Hippocampal formation (tissue), 2 donors: ENCODE measurements at regions not wholly inside any gene's neighbourhood (a gene's known extent, or its start where the extent isn't known, plus 50 kb on each side); places are given as distances from the start of the nearest gene placed in this dataset.
"Not testable (repeated sequence)": the region's sequence is repeated elsewhere in the genome, so short reads cannot be mapped to it uniquely, and the experiment has no call there.

Experiments used
- DNase-seq, 2 donors: peaks; one replicate each; lab custom pipeline; 2025; lab: John Stamatoyannopoulos, UW

GRCh38 chr14:28820677-28821076 is 54.1 kb downstream of the FOXG1 start:
- no peak for DNase-seq

DNA sequence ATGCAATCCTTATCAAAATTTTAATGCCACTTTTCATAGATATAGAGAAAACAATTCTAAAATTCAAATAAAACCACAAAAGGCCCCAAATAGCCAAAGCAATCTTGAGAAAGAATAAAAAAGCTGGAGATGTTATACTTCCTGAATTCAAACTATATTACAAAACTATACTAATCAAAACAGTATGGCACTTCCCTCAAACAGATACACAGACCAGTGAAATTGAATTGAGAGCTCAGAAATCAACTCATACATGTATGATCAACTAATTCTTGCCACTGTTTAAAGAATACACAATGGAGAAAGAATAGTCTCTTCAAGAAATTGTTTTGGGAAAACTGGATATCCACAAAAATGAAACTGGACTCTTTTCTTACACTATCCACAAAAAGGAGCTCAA is 55.4 kb downstream of the FOXG1 start:
- no peak for DNase-seq

DNA sequence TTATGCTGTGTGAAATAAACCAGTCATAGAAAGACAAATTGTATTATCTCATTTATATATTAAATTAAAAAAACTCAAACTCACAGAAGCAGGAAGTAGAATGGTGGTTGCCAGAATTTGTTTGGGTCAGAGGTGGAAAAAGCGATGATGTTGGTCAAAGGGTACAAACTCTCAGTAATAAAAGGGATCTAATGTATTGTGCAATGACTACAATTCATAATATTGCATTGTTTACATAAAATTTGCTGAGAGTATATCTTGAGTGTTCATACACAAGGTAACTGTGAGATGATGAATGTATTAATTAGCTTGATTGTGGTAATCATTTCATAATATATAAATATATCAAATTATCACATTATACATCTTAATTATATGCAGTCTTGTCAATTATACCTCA is 56.7 kb downstream of the FOXG1 start:
- DNase-seq, result no peak

GRCh38 chr14:28830115-28830534 is 63.5 kb downstream of the FOXG1 start:
- DNase-seq, result no peak

DNA sequence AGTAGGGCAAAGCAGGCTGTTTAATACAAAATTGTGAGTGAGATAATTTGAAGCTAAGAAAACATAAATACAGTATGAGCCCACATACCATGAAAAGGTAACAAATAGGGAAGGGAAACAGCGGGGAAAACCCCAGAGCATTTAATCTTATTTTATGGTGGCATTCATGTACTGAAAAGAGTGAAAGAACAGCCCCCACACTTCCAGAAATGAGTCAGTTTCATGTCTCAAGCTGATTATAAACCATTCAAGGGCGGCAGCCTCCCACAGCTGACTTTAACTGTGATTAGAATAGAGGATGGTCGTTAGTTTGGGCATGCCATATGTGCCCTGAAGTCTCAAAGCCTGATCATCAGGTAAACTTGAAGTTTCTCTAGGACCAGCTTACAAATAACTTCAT is 64.5 kb downstream of the FOXG1 start:
- DNase-seq, result no peak

DNA sequence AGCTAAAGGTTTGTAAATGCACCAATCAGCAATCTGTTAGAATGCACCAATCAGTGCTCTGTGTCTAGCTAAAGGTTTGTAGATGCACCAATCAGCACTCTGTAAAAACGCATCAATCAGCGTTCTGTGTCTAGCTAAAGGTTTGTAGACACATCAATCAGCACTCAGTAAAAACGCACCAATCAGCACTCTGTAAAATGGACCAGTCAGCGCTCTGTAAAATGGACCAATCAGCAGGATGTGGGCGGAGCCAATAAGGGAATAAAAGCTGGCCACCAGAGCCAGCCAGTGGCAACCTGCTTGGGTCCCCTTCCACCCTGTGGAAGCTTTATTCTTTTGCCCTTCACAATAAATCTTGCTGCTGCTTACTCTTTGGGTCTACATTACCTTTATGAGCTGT is 76.0 kb downstream of the FOXG1 start:
- not testable (repeated sequence) for DNase-seq

DNA sequence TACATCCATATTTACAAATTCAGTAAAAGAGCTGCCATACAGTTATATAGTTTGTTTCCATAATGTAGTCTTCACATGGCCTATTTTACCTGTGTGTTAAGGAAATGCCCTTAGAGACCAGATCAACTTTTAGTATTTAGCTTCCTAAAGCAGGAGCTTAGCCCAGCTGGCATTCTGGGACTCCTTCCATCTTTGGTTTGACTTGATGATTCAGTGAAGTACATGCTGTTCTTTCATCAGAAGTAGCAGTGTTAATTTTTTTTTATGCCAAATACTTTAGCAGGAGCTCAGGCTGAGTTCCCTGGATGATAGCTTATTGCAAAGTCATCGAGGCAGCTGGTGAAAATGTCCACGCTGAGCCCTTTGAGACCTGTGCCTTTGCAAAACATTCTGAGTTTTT is 101.0 kb downstream of the FOXG1 start:
- DNase-seq, result peak in 1 of 2 donors; percentile 30

GRCh38 chr14:28870033-28870564 is 103.5 kb downstream of the FOXG1 start:
- DNase-seq, result no peak

DNA sequence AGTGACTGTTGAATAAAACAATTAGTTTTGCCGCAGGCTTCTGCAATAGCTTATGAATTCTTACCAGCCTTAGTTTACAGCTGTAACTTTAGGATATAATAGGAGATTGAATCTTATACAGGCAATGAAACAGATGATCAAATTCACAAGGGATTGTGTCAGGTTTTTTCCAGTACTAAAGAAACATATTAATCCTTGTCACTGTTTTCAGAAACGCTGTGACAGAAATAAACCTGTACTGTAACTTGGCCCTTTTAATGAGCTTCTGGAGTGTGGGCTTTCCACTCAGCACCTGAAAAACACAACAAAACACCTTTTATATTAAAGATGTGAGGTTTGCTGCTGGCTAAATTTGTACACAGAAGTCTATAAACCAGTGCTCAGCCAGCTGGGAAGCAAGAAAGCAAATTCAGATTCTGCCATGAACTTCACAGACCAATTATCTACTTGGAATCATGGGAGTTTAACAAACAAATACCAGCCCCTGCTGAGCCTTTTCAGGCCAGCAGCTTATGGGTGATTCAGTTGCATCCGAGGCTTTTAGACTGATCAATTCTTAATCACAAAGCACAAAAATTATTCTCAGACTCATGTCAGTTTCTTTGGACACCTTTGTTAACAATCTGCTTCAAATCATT is 109.5 kb downstream of the FOXG1 start:
- DNase-seq, result peak in 1 of 2 donors; percentile 26

- DNase-seq, result no peak
Measured at GRCh38 chr14:28876572-28876945, 110.0 kb downstream of the FOXG1 start.

DNA sequence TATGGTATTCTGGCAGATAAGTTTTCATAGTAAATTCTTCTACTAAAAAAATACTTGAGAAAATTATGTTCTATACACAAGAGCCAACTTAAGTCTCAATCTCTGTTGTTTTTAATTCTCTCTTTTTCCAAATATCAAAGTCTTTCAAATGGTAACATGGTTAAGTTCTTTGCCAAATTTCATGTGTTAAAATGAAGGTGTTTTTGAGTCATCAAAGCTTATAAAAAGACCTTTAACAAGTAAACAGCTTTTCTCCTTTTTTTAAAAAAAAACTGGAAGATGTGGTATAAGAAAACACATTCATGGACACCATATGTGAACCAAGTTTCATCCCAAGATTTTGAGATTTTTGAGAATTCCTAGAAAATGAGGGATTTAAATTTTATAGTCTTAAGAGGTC is 111.3 kb downstream of the FOXG1 start:
- no peak for DNase-seq

- DNase-seq, result peak in 1 of 2 donors; percentile 9
Measured at GRCh38 chr14:28879573-28879996, 113.0 kb downstream of the FOXG1 start.

DNA sequence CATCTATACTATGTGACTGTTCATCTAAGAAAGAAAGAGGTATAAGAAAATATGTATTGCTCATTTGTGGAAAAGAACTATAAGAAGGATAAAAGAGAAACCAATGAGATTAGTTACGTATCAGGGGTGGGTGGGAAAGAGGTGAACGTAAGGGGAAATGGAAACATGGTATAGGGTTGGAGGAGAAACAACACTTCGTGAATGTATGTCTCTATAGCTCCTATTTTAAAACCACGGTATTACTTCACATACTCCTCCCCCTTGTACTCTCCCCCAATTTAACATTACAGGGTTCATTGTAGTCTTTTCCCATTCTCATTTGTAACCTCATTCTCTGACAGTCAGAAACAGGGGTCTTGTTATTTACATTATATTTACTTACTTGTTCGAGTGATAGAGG is 120.4 kb downstream of the FOXG1 start:
- no peak for DNase-seq

DNA sequence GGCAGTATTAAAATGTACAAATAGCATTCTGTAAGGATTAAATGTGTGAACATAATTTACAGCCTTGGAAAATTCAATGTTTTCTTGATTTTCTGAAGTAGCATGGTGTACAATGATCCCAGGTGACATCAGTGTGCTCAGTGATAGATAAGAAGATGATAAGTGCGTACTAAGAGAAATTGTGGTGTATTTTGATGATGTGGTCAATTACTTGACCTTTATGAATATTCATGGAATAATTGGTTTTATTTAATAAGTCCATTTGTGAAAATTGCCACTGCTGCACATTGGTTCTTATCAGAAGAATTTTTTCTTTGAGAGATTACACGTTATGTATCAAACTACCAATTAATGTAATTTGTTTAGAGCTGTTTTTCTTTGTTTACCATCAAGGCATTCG is 128.8 kb downstream of the FOXG1 start:
- DNase-seq, result no peak

- no peak for DNase-seq
Measured at GRCh38 chr14:28896337-28896736, 129.8 kb downstream of the FOXG1 start.

DNA sequence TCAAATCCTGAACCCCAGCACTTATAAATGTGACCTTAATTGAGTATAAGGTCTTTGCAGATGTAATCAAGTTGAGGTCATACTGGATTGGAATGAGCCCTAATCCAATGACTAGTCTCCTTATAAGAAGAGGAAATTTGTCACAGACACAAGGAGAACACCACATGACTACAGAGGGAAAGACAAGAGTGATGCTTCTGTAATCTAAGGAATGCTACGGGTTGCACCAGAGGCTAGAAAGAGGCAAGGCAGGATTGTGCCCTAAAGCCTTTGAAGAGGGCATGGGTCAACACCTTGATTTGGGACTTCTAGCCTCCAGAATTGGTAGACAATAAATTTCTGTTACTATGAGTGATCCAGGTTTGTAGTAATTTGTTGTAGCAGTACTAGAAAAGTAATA is 135.0 kb downstream of the FOXG1 start:
- DNase-seq, result no peak

GRCh38 chr14:28902930-28903329 is 136.3 kb downstream of the FOXG1 start:
- DNase-seq, result no peak

DNA sequence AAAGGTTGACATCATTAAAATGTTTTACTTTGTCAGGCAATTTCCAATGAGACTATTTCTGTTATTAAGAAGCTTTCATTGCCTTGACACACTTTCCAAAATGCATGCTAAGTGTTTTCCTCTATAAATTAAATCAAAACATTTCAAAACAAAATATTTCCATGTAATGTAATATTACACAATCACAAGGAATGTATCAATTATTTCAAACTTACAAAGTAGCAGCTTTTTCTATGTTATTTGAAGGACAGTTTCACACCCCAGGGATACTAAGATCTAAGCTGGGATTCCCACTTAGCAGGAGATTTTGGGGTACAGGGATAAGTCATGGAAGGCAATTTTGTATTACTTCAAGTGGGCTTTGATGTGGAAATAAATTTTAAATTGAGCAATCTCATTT is 144.9 kb downstream of the FOXG1 start:
- DNase-seq, result no peak

DNA sequence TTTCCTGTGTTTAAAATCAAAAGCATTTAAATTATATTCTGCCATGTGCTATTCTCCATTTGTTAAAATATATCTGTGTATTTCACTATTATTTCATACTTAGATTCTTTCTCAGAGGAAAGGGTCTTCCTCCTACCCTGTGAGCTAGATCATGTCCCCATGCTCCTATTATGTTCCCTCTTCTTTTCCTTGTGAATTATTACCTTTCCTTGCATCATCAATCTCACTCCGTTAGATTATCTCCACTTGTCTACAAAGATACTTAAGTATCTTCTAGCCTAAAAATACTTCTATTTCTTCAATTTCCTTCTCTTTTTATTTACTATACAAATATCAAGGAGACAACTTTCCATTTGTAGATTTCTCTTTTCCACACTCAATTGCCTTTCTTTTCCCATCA is 146.5 kb downstream of the FOXG1 start:
- no peak for DNase-seq

DNA sequence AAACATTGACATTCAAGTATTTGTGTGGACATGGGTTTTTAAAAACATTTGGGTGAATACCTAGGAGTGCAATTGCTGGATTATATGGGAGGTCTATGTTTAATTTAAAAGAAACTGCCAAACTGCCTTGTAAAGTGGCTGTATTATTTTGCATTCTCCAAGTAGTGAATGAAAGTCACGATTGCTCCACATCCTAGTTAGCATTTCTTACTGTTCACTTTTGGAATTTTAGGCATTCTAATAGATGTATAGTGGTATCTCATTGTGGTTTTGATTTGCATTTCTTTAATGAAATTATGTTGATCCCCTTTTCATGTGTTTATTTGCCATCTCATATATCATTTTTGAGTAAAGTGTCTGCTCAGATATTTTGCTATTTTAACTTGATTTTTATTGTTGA is 159.5 kb downstream of the FOXG1 start:
- DNase-seq, result no peak

DNA sequence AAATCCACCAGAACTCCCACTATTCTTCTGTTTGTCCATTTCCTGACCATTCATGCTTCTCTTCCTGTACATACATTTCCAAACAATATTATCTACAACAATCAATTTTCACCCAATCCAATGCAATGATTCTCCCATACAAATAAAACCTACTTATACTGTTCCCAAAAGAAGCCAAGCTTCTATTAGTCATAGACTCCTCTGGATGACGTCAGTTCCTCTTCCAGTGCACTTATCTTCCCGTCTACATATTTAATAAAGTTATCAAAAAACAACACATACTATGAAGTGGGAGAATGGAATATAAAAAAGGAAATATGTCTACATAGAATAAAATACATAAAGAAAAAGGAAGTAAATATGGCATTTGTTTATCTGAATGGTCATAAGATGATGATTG is 165.4 kb downstream of the FOXG1 start:
- no peak for DNase-seq

GRCh38 chr14:28936601-28937000 is 170.0 kb downstream of the FOXG1 start:
- DNase-seq, result no peak

GRCh38 chr14:28941758-28942157 is 175.2 kb downstream of the FOXG1 start:
- DNase-seq, result no peak

DNA sequence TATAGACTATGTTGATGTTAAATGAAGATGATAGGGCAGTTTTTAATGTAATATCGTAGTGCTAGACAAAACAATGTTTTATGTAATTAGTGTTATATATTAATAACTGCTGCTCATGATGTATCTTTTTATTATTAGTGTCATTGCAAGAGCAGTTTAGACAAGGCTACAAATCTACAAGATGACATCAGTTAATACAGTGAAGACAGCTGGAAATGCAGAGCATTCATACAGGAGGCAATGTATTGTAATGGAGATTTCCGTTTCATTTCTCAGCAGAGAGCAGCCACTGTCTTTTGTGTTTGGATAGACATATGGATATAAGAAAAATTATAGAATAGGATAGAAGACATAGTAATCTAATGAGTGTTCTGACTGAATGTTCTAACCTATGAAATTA is 178.0 kb downstream of the FOXG1 start:
- no peak for DNase-seq
